Liver (tissue), 8 donors: ENCODE measurements at regions not wholly inside any gene's neighbourhood (a gene's known extent, or its start where the extent isn't known, plus 50 kb on each side); places are given as distances from the start of the nearest gene placed in this dataset.

Experiments used
- DNase-seq: peaks from one replicate; pipeline ENCODE4 v3.0.0-alpha.2; 2017; ENCODE audit warnings: low spot score
- H3K27ac ChIP-seq, 2 donors: one replicate each; pipeline ENCODE4 v1.7.0; 2013; ENCODE audit warnings: inconsistent platforms in 2 of 2, low read length in 2 of 2, control low read depth in 1 of 2, low read depth in 1 of 2, mild to moderate bottlenecking in 1 of 2
- H3K27me3 ChIP-seq, 4 donors: one replicate each; pipeline versions ENCODE4 v1.6.1 to v1.7.0; 2013; ENCODE audit warnings: low read length in 3 of 4, inconsistent platforms in 1 of 4, mild to moderate bottlenecking in 1 of 4, moderate library complexity in 1 of 4; ENCODE audit not compliant: control insufficient read depth in 4 of 4, insufficient read depth in 4 of 4
- H3K36me3 ChIP-seq, 4 donors: one replicate each; pipeline versions ENCODE4 v1.6.1 to v1.7.0; 2013; ENCODE audit warnings: low read length in 3 of 4, mild to moderate bottlenecking in 3 of 4, low read depth in 1 of 4, moderate library complexity in 1 of 4; ENCODE audit not compliant: control insufficient read depth in 4 of 4, insufficient read depth in 3 of 4
- H3K4me1 ChIP-seq, 4 donors: one replicate each; pipeline versions ENCODE4 v1.6.1 to v1.7.0; 2013; ENCODE audit warnings: low read length in 3 of 4, mild to moderate bottlenecking in 3 of 4, moderate library complexity in 1 of 4; ENCODE audit not compliant: control insufficient read depth in 4 of 4, insufficient read depth in 4 of 4
- H3K4me3 ChIP-seq, 3 donors: one replicate each; pipeline versions ENCODE4 v1.6.1 to v1.7.0; 2013; ENCODE audit warnings: low read length in 3 of 3, control low read depth in 1 of 3, low read depth in 1 of 3, mild to moderate bottlenecking in 1 of 3
- H3K9ac ChIP-seq, 2 donors: one replicate each; pipeline ENCODE4 v1.7.0; 2013; ENCODE audit warnings: low read length in 2 of 2, mild to moderate bottlenecking in 2 of 2, moderate library complexity in 2 of 2, control low read depth in 1 of 2, low read depth in 1 of 2
- H3K9me3 ChIP-seq, 4 donors: one replicate each; pipeline versions ENCODE4 v1.6.1 to v1.7.0; 2013; ENCODE audit warnings: low read length in 3 of 4; ENCODE audit not compliant: control insufficient read depth in 4 of 4
- CTCF ChIP-seq: fragments of 150-350 bp; IDR thresholded peaks from 2 replicates; pipeline ENCODE4 v1.5.1; 2017; ENCODE audit warnings: improper control_type of control experiment, low read depth, low read length; ENCODE audit not compliant: missing input control
- FOXA1 ChIP-seq: IDR thresholded peaks from 2 replicates; pipeline ENCODE4 v1.6.1; 2016; ENCODE audit warnings: antibody characterized with exemption
- FOXA2 ChIP-seq: IDR thresholded peaks from 2 replicates; pipeline ENCODE4 v1.6.1; 2016; ENCODE audit warnings: antibody characterized with exemption
- HNF4A ChIP-seq, 2 donors: conservative IDR thresholded peaks; 2 replicates each; pipeline ENCODE4 v1.6.1; 2016; ENCODE audit warnings: antibody characterized with exemption in 2 of 2, mild to moderate bottlenecking in 2 of 2
- HNF4G ChIP-seq: IDR thresholded peaks from 2 replicates; pipeline ENCODE4 v1.6.1; 2016; ENCODE audit warnings: antibody characterized with exemption
- JUND ChIP-seq, 2 donors: IDR thresholded peaks; 2 replicates each; pipeline ENCODE4 v1.6.1; 2016; ENCODE audit warnings: antibody characterized with exemption in 2 of 2
- MAX ChIP-seq: IDR thresholded peaks from 2 replicates; pipeline ENCODE4 v1.6.1; 2016; ENCODE audit warnings: antibody characterized with exemption
- NR2F2 ChIP-seq: IDR thresholded peaks from 2 replicates; pipeline ENCODE4 v1.6.1; 2016; ENCODE audit warnings: antibody characterized with exemption
- REST ChIP-seq: IDR thresholded peaks from 2 replicates; pipeline ENCODE4 v1.6.1; 2016; ENCODE audit warnings: antibody characterized with exemption, mild to moderate bottlenecking
- SP1 ChIP-seq: IDR thresholded peaks from 2 replicates; pipeline ENCODE4 v1.6.1; 2018; ENCODE audit warnings: antibody characterized with exemption, mild to moderate bottlenecking
- TAF1 ChIP-seq: conservative IDR thresholded peaks from 2 replicates; pipeline ENCODE4 v1.6.1; 2016; ENCODE audit warnings: antibody characterized with exemption, mild to moderate bottlenecking
- WGBS: extraction: QIAGEN DNeasy Blood & Tissue Kit; methylation state at CpG from one replicate; pipeline ENCODE4 v1.1.7; 2013; 5-methylcytosine and 5-hydroxymethylcytosine counted together
- donor health status: healthy.
- donor health status: healthy.
- donor health status: healthy.
- donor health status: healthy.
- donor health status: healthy.

GRCh38 chr7:3176112-3177000 is 124.7 kb upstream of the SDK1 start:
- H3K9me3 ChIP-seq, result no peaks in the 10 kb centered on the region
- no peak overlapping the region for H3K4me3 ChIP-seq
- H3K4me1 ChIP-seq, result no peaks in the 10 kb centered on the region
- H3K27ac ChIP-seq, result no peak overlapping the region
- DNase-seq, result no peak
- WGBS, result 77% methylated on average over 10 of the region's 10 CpGs
- no peak overlapping the region for H3K9ac ChIP-seq
- peaks cover 0 to 2% (median 0%) of the 10 kb centered on the region in 4 donors for H3K27me3 ChIP-seq
- TF ChIP-seq HNF4G (no peak), SP1 (no peak), NR2F2 (no peak), MAX (no peak), JUND (IDR thresholded peaks at IDR 0.05) (no peak), REST (no peak), FOXA2 (no peak)
- no peaks in the 10 kb centered on the region for H3K36me3 ChIP-seq

DNA sequence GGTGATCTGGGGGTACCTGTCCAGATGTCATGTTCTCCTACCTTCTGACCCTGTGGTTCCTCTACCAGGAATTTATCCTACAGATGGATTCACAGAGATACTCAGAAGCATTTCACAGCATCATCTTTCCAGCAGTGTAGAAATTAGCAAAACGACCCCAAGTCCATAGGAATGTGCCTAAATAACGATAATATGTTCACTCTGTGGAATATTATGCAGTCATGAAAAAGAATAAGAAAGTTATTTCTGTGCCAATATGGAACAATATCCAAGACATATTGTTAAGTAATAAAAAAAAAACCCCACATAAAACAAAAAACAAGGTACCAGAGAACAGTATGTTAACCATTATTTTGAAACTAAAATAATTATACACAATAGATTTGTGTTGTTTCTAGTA is 123.8 kb upstream of the SDK1 start:
- H3K4me3 ChIP-seq, result no peak overlapping the region
- no peak overlapping the region for H3K27ac ChIP-seq
- DNase-seq, result no peak
- 64% methylated on average over 2 of the region's 2 CpGs for WGBS
- no peaks in the 10 kb centered on the region for H3K36me3 ChIP-seq
- H3K9ac ChIP-seq, result no peak overlapping the region
- no peaks in the 10 kb centered on the region for H3K4me1 ChIP-seq
- TF ChIP-seq HNF4A (conservative IDR thresholded peaks at IDR 0.05), result no peak
- TF ChIP-seq SP1, result no peak
- no peak for TF ChIP-seq REST
- no peaks in the 10 kb centered on the region for H3K9me3 ChIP-seq
- H3K27me3 ChIP-seq, result peaks cover 0 to 2% (median 0%) of the 10 kb centered on the region in 4 donors

DNA sequence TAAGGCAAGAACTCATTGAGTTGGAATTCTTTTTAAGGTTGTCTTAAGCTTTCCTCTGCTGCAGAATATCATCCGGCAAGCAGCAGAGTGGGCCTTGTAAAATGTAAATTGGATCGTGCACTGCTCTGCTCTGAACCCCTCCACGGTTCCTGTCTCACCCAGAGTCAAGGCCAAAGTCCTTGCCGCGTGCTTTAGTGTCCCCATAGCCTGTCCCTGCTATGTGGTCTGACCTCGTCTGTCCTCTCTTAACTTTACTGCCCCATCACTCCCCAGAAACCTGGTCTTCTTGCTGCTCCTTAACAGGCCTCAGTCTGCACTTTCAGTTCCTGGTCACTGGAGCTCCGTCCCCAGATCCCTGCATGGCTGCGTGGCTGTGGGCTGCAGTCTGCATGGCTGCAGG is 121.6 kb upstream of the SDK1 start:
- Histone ChIP-seq H3K27me3 (peaks cover 0 to 2% (median 0%) of the 10 kb centered on the region in 4 donors), H3K4me1 (no peaks in the 10 kb centered on the region), H3K27ac (no peak overlapping the region), H3K9ac (no peak overlapping the region), H3K9me3 (peaks cover 3 to 9% (median 6%) of the 10 kb centered on the region in 4 donors), H3K36me3 (no peaks in the 10 kb centered on the region), H3K4me3 (no peak overlapping the region)
- no peak for DNase-seq
- TF ChIP-seq JUND (IDR thresholded peaks at IDR 0.05), result no peak
- TF ChIP-seq CTCF, result no peak
- TF ChIP-seq TAF1, result no peak
- TF ChIP-seq FOXA1, result no peak
- no peak for TF ChIP-seq HNF4A (conservative IDR thresholded peaks at IDR 0.05)
- 48% methylated on average over 8 of the region's 8 CpGs for WGBS
